Smooth muscle cell of the brain vasculature (primary cell): ENCODE measurements at regions not wholly inside any gene's neighbourhood (a gene's known extent, or its start where the extent isn't known, plus 50 kb on each side); places are given as distances from the start of the nearest gene placed in this dataset.

ENCODE experiments used
- DNase-seq: peaks from one replicate; pipeline ENCODE4 v3.0.0-alpha.2; 2012; ENCODE audit warnings: low read depth, low spot score

- DNase-seq = no peak
These were observed 192.6 kb upstream of the RPL38 start for GRCh38 chr17:74010903-74011302.

- DNase-seq = no peak
These were observed 191.5 kb upstream of the RPL38 start for GRCh38 chr17:74011966-74012365.

- no peak for DNase-seq
These were observed 191.0 kb upstream of the RPL38 start for GRCh38 chr17:74012465-74012864.

- DNase-seq = no peak
These were observed 188.2 kb upstream of the RPL38 start for GRCh38 chr17:74015316-74015715.

DNA sequence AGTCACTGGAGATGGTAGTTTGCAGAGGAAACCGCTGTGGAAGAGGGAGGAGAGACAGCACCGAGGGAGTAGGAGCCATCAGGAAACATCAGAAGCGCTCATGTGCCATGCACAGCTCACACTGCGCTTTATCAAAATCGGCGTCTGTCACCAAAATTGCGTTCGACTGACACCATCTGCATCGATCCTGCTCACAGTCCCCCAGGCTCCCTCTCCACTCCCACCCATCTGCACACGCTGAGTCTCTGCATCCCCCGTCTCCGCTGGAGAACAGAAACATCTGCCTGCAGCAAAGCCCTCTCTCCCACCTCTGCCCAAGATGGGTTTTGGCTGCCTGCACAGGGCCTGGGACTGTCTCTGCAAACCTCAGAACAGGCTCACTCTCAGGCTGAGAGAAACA is 187.5 kb upstream of the RPL38 start:
- DNase-seq = no peak

DNA sequence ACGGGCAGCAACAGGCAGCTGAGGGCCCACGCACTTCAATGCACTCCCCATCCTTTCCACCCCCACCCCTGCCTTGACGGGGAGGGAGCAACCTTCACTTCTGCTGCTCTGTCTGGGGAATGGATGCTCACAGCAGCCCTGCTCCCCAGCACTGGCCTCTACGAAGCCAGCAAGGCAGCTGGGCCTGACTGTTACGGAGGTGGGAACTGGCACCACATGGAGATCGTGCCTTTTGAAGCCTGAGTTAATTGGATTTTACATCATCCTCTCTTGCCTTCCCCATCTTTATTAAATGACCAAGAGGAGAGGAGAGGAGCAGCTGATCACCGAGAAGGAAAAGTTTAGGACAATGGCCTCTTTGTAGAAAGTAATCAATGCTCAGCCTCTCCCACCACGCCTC is 187.0 kb upstream of the RPL38 start:
- DNase-seq = no peak

GRCh38 chr17:74017466-74017865 is 186.0 kb upstream of the RPL38 start:
- no peak for DNase-seq

GRCh38 chr17:74018115-74018514 is 185.4 kb upstream of the RPL38 start:
- no peak for DNase-seq

DNA sequence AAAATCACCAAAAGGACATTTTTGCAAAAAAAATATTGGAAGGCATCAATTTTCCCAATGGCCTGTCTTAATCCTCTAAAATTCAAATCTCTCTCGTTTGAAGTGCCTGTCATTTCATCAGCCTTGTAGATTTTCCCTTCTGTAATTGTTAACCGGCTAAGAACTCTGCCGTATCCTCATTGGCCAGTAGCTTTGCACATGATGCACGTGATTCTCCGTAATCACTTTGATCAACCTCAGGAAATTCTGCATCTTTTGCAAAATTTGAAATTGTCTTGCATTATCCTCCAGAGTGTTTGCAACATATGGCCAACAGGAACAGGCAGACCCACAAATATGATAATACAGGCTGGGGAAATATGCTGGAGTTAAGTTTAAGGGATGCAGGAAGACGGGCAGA is 184.2 kb upstream of the RPL38 start:
- DNase-seq = no peak

GRCh38 chr17:74019860-74020259 is 183.6 kb upstream of the RPL38 start:
- no peak for DNase-seq

DNA sequence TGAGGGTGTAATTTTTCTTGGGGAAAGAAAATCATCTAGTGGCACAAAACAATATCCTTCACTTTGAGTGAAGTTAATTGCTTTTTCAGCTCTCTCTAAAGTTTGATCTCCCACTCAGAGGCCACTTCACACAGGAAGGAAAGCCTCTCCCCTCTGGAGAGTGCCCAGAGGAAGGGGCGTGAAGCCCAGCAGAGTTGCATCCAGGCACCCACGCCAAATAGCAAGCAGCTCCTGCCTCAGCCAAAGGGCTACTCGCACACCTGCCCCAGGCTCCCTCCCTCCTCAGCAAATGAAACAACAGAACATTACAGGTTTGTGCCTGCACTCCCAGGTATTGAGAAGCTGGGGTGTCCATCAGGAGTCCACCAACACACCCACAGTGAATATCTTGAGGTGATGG is 183.0 kb upstream of the RPL38 start:
- no peak for DNase-seq

- DNase-seq = no peak
These were observed 178.5 kb upstream of the RPL38 start for GRCh38 chr17:74024871-74025531.

- no peak for DNase-seq
These were observed 176.0 kb upstream of the RPL38 start for GRCh38 chr17:74027444-74027843.

DNA sequence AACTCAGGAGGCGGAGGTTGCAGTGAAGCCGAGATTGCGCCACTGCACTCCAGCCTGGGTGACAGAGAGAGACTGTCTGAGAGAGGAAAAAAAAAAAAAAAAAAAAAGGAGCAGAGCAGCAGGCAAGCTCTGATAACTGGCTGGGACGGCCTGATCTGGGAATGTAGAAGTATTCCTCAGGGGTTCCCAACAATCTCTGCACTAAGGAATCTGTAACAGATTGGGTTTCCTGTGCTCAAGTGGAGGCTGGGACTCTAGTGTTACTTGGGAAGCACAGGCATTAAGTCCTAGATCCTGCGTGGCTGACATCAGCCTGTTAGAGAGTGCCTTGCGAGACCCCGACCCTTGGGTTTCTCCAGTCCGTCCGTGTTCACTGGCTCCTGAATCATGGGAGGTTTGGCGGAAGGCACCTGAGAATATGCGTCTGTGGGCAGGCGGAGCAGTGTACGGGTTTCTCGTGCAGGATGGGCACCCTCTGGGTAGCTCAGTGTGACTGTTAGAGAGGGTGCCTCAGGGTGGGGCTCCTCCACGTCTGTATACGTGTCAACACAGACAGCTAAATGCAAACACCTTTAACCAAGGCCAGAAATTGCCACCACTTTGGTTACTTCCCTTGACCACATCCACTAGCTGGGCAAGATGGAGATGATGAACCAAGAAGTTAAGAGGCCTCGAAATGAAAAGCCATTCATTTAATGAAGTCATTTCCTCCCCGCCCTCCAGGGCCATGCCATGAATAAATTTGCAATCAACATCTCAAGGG is 174.9 kb upstream of the RPL38 start:
- DNase-seq = no peak

- no peak for DNase-seq
These were observed 172.0 kb upstream of the RPL38 start for GRCh38 chr17:74031316-74032090.

DNA sequence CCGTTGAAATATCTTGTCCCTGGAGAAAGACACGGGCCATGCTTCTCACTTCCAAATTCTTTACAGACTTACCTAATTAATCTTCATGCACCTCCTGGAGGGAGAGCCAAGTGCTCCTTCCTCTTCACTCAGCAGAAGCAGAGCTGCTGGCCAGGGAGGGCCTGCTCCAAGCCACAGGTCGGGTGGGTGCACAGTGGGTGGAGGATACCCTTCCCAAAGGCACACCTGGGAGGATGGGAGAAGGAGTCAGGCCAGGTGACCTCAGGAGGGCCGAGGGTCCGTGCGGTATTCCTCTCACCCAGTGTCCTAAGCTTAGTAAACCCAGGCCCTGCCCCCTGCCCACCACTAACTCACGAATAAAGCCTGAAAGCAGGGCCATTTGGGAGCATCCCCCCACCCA is 171.3 kb upstream of the RPL38 start:
- no peak for DNase-seq

- no peak for DNase-seq
These were observed 166.2 kb upstream of the RPL38 start for GRCh38 chr17:74037320-74037719.

GRCh38 chr17:74040291-74040690 is 163.2 kb upstream of the RPL38 start:
- no peak for DNase-seq

DNA sequence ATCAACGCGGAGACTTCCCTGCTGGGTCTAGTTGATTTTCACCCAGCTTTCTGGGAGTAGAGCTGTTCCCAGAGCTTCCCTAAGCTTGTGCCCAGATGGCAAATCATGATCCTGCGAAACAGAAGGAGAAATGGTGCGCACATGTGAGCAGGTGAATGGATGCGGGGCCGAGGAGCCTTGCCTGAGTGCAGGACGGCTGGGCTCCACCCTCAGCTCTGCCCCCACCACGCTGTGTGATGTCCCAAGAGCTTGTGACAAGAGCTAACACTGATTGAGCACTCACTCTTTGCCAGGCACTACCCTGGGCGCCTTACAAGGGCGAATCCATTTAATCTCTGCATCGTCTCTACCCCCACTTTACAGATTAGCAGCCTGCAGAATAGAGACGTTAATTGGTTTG is 162.7 kb upstream of the RPL38 start:
- DNase-seq = no peak

DNA sequence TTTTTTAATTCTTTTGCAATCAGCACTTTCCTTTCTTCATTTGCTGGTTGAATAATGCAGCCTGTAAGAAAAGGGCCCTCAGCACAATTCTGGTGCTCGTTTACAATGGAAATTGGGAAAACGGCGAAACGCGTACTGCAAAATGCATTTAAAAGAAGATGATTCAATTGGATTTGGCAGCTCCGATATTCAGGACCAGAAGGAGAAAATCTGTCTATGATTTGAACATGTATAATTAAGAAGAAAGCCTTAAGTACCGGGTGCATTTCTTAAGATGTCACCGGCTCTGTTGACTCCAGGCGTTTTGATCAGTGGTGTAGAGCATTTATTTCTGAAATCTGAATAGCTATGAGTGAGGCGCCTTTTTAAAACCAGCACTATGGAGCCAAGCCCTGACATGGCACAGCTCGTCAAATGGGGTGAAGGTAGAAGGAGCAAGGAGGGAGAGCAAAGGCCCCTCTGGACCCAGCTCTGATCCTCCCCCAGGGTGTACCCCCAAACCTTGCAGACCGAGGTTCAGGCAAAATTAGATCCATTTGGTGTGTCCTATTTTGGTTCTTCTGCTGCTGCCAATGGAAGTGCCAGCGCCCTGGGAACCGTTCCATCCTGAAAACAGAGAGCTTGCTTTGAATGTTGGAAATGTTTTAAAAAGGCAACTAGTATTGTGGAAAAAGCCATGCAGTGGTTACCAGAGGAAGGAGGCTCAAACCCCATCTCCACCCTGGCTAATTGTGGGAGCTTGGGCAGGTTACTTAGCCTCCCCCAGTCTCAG is 161.4 kb upstream of the RPL38 start:
- no peak for DNase-seq

DNA sequence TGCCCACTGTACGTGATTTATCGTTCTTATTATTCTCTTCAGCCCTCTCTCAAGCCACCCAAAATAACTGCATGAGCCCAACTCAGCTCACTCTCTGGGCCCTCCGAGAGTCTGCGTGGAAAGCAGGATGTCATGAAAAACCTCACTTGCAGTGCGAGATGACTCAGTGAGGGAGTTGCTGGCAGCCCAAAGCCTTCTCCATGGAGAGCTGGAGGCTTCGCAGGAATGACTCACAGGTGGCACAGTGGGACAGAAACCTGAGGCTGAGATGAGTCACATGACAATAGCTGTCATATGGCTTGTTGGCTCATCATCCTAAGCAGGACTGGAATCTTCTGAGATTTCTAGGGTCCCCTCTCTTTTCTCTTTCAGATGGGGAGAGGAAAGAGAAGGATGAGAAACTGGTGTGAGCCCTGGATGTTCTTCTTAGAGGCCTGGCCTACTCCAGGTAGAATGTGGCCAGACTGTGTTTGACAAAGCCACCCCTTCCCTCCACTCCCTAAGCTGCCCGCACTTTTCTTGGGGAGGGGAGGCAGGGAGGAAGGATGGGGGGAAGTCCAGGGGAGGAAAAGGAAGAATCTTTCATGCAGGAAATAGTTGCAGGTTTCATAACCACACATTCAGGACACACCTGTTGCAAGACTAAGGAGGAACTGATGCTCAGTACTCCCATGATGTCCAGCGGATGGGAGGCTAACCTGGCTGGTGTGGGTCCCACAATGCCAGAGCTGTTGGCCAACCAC is 160.6 kb upstream of the RPL38 start:
- peak; percentile 51 for DNase-seq
